CD4-positive, alpha-beta T cell (primary cell): ENCODE measurements at regions not wholly inside any gene's neighbourhood (a gene's known extent, or its start where the extent isn't known, plus 50 kb on each side); places are given as distances from the start of the nearest gene placed in this dataset.

ENCODE experiments used
- ATAC-seq: fragments of 200-7000 bp; cut with Tn5 transposase; one replicate; pipeline ENCODE4 v1.10.0; 2022; ENCODE audit warnings: mild to moderate bottlenecking; ENCODE audit not compliant: poor library complexity
- CTCF ChIA-PET: fragments of 350-600 bp; sonication (Branson Sonifier 250); formaldehyde crosslinking; loops from one replicate; lab custom pipeline; 2021; ENCODE audit warnings: antibody characterized with exemption, inconsistent platforms; lab: Charles Lee
- POLR2A ChIA-PET: fragments of 350-600 bp; sonication (Branson Sonifier 250); formaldehyde crosslinking; loops from one replicate; lab custom pipeline; 2021; ENCODE audit warnings: antibody characterized with exemption, inconsistent platforms; lab: Charles Lee
- DNase-seq, 14 experiments: peaks; one replicate each; pipeline ENCODE4 v3.0.0-alpha.2; 2013 to 2020; ENCODE audit warnings: mixed read lengths in 2 of 14
- H3K27ac ChIP-seq, 2 donors: one replicate each; pipeline versions ENCODE4 v1.5.1 to v1.7.0; 2013; ENCODE audit warnings: low read length in 2 of 2, low read depth in 1 of 2, mild to moderate bottlenecking in 1 of 2
- H3K27me3 ChIP-seq, 2 experiments: 1 replicate in 1 of 2; 2 replicates in 1 of 2; pipeline versions ENCODE4 v1.6.1 to v1.7.0; 2013; ENCODE audit warnings: low read length in 2 of 2, control low read depth in 1 of 2, mild to moderate bottlenecking in 1 of 2, moderate library complexity in 1 of 2; ENCODE audit not compliant: insufficient read depth in 2 of 2, control insufficient read depth in 1 of 2
- H3K36me3 ChIP-seq: one replicate; pipeline ENCODE4 v1.6.1; 2013; ENCODE audit warnings: low read length, control low read depth; ENCODE audit not compliant: insufficient read depth
- H3K4me1 ChIP-seq: one replicate; pipeline ENCODE4 v1.6.1; 2013; ENCODE audit warnings: low read length, control low read depth; ENCODE audit not compliant: insufficient read depth
- H3K4me3 ChIP-seq: one replicate; pipeline ENCODE4 v1.5.1; 2013; ENCODE audit warnings: mild to moderate bottlenecking, low read length, moderate library complexity
- H3K9me3 ChIP-seq, 2 experiments: 1 replicate in 1 of 2; 2 replicates in 1 of 2; pipeline versions ENCODE4 v1.6.1 to v1.7.0; 2013; ENCODE audit warnings: low read length in 2 of 2, mild to moderate bottlenecking in 2 of 2, control low read depth in 1 of 2, moderate library complexity in 1 of 2; ENCODE audit not compliant: control insufficient read depth in 1 of 2, insufficient read depth in 1 of 2
- H3K27ac Mint-ChIP-seq: one replicate; pipeline ENCODE4 v1.8.0; 2020; ENCODE audit warnings: mixed read lengths
- H3K27me3 Mint-ChIP-seq: one replicate; pipeline ENCODE4 v1.8.0; 2021; ENCODE audit warnings: mixed read lengths
- H3K36me3 Mint-ChIP-seq: one replicate; pipeline ENCODE4 v1.8.0; 2021; ENCODE audit warnings: low read depth, mixed read lengths
- H3K4me1 Mint-ChIP-seq: one replicate; pipeline ENCODE4 v1.8.0; 2021; ENCODE audit warnings: low read depth, mixed read lengths
- H3K4me3 Mint-ChIP-seq: one replicate; pipeline ENCODE4 v1.8.0; 2020; ENCODE audit warnings: mild to moderate bottlenecking, mixed read lengths
- H3K9me3 Mint-ChIP-seq: one replicate; pipeline ENCODE4 v1.8.0; 2020; ENCODE audit warnings: mixed read lengths
- CTCF ChIP-seq: fragments of 200-600 bp; IDR thresholded peaks from one replicate; pipeline ENCODE4 v1.8.0; 2022; ENCODE audit warnings: antibody characterized with exemption, mild to moderate bottlenecking
- intact Hi-C, 2 experiments: fragments of 100-400 bp; cut with DNase I in 1 of 2; cut with micrococcal nuclease in 1 of 2; formaldehyde crosslinking; loops; one replicate each; pipeline versions ENCODE4 v1.15.1 to v1.9.0; 2023 to 2025; cut with DNase I, micrococcal nuclease

DNA sequence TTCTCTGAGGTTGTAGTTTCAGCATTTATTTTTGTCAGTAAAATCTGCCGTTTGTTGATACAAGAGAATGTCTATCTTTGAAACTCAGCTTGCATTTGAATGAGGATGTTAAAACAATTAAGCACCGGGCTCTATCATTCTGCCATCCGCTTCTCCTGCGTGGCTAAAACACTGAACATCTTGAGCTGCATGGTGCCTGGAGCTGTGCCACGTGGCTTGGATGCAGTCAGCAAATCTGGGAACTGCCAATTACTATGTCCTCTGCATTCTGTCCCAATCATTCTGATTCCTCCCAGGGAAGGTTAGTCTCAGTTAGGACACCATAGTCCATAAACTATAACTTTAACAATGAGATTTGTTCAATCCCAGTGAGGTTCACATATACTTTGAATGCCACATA is 598.4 kb downstream of the FBXO15 start:
- Histone ChIP-seq H3K4me3 (no peak overlapping the region), H3K27me3 (no peaks in the 10 kb centered on the region), H3K4me1 (no peaks in the 10 kb centered on the region), H3K27ac (no peak overlapping the region), H3K9me3 (peaks cover 0 to 5% of the 10 kb centered on the region in 2 experiments), H3K36me3 (no peaks in the 10 kb centered on the region)
- ATAC-seq, result no peak
- no peaks in the 10 kb centered on the region for H3K4me1 Mint-ChIP-seq
- no peak overlapping the region for H3K4me3 Mint-ChIP-seq
- no peak for DNase-seq
- ChIA-PET CTCF (no interaction called here), POLR2A (no interaction called here)
- no peaks in the 10 kb centered on the region for H3K36me3 Mint-ChIP-seq
- no peak overlapping the region for H3K27ac Mint-ChIP-seq
- H3K27me3 Mint-ChIP-seq, result no peaks in the 10 kb centered on the region
- intact Hi-C loops, result no loop called here
- H3K9me3 Mint-ChIP-seq, result no peaks in the 10 kb centered on the region
- TF ChIP-seq CTCF, result no peak

- H3K4me3 ChIP-seq, result no peak overlapping the region
- H3K27ac ChIP-seq, result no peak overlapping the region
- no peak overlapping the region for H3K27ac Mint-ChIP-seq
- CTCF ChIA-PET, result no interaction called here
- POLR2A ChIA-PET, result no interaction called here
- no peaks in the 10 kb centered on the region for H3K27me3 Mint-ChIP-seq
- DNase-seq, result no peak
- TF ChIP-seq CTCF, result no peak
- no peaks in the 10 kb centered on the region for H3K9me3 Mint-ChIP-seq
- H3K4me3 Mint-ChIP-seq, result no peak overlapping the region
- H3K36me3 ChIP-seq, result no peaks in the 10 kb centered on the region
- H3K9me3 ChIP-seq, result peaks cover 0 to 5% of the 10 kb centered on the region in 2 experiments
- H3K27me3 ChIP-seq, result no peaks in the 10 kb centered on the region
- no peaks in the 10 kb centered on the region for H3K4me1 ChIP-seq
- no peaks in the 10 kb centered on the region for H3K36me3 Mint-ChIP-seq
- ATAC-seq, result no peak
- intact Hi-C loops, result no loop called here
- H3K4me1 Mint-ChIP-seq, result no peaks in the 10 kb centered on the region
Measured at GRCh38 chr18:73545472-73545871, 602.2 kb downstream of the FBXO15 start.

DNA sequence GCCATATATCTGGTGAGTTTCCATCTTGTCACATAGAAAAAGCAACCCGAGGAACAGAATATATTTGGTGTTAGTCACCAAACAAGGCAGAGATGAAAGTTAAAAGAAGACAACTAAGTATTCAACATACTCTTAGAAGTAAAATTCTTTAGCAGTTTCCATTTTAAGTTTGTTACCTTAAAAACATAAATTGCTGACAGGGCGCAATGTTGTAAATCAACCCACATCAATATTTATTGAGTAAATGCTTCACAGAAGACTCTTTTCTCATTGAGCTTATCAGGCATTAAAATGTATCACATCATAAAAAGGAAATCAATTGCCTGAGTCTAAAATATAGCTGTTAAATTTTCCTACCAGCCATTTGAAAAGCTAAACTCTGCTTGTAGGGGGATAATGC is 603.0 kb downstream of the FBXO15 start:
- Histone ChIP-seq H3K27ac (no peak overlapping the region), H3K36me3 (no peaks in the 10 kb centered on the region), H3K27me3 (no peaks in the 10 kb centered on the region), H3K9me3 (peaks cover 0 to 5% of the 10 kb centered on the region in 2 experiments), H3K4me1 (no peaks in the 10 kb centered on the region), H3K4me3 (no peak overlapping the region)
- intact Hi-C loops, result no loop called here
- Mint-ChIP-seq H3K27me3 (no peaks in the 10 kb centered on the region), H3K36me3 (no peaks in the 10 kb centered on the region), H3K27ac (no peak overlapping the region), H3K9me3 (no peaks in the 10 kb centered on the region), H3K4me1 (no peaks in the 10 kb centered on the region), H3K4me3 (no peak overlapping the region)
- ATAC-seq (no peak), DNase-seq (no peak)
- TF ChIP-seq CTCF, result no peak
- ChIA-PET CTCF (no interaction called here), POLR2A (no interaction called here)
